ENCODE measurements at regions not wholly inside any gene's neighbourhood (a gene's known extent, or its start where the extent isn't known, plus 50 kb on each side); places are given as distances from the start of the nearest gene placed in this dataset.

DNA sequence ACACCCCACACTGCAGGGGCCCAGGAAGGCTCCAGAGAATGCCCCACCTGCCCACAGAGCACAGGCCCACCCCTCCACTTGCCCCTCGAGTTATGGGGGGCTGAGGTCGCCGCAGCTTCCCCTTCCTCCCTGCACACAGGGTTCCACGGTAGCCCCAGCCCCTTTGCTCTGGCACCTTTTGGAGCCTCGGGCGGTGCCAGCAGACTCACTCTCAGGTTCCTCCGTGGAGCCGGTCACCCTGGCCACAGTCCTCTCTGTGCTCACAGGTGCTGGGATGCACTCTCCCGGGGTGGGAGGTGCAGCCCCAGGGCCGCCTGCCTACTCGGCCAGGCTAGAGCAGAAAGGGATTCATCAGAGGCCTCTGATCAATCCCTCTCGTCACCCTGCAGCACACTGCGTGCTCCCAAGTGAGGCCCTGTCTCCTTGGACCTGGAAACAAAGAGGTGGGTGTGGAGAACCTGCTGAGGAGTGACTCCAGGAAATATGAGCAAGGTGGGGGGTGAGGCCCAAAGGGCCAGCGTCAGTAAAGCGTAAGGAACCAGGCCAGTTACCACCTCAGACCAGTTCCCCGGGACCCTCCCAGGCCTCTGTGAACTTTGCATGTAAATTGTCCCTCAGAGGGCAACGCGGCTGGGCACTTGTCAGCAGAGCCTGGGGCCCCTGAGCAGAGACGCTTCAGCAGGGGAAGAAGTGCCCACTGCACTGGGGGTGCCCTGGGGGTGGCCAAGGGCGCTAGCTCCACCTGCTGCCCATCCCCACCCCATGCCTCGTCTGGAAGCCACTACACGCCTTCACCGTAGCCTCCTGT lies 167.8 kb downstream of the OLFM1 start:
- DNase-seq, result peak in 1 of 2 experiments; percentile 39

DNA sequence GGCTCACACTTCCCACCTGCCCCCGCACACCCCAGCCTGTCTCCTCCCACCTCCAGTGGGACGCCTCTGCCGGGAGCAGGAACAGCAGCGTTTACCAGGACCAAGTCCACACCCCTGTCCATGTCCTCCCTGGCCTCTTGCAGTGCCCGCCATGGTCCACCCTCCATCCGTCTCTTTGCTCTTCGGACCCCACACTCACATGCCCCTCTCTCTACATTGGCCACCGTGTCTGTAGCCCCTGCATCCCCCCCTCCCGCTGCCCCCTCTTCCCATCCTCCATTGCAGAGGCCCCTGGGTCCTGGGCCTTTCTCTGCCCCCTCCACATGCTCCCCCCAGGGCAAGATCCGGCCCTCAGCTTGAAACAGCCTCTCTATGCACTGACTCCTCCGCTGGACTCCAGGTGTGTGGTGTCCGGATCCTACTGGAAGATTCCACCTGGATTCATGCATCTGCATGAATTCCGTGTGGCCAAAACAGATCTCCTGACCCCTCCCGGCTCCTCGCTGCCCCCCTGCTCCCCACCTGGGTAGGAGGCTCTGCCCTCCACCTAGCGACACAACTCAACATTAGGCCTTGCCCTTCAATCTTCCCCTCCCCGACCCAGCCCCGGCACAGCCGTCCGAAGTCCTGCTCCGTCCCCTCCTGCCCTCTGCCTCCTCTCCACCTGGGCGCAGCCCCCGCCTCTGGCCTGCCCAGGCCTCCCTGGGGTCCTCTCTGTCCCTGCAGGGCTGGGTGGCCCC lies 168.5 kb downstream of the OLFM1 start:
- no peak for DNase-seq

- DNase-seq, result no peak
These were observed 169.3 kb downstream of the OLFM1 start for GRCh38 chr9:135256581-135257354.

- DNase-seq, result no peak
These were observed 171.0 kb downstream of the OLFM1 start for GRCh38 chr9:135258461-135258860.

DNA sequence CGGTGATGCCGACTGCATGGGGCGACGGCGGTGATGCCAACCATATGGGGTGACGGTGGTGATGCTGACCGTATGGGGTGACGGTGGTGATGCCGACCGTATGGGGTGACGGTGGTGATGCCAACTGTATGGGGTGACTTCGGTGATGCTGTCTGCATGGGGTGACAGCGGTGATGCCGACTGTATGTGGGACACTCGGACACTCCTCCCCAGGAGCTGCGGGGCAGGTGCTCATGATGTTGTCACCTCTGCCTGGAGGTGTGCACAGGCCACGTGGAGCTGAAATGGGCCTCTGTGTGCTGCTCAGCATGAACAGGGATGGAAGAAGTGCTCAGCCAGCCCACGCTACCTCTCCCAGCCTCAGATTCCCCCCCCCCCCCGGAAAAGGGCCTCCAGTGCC lies 171.8 kb downstream of the OLFM1 start:
- no peak for DNase-seq

DNA sequence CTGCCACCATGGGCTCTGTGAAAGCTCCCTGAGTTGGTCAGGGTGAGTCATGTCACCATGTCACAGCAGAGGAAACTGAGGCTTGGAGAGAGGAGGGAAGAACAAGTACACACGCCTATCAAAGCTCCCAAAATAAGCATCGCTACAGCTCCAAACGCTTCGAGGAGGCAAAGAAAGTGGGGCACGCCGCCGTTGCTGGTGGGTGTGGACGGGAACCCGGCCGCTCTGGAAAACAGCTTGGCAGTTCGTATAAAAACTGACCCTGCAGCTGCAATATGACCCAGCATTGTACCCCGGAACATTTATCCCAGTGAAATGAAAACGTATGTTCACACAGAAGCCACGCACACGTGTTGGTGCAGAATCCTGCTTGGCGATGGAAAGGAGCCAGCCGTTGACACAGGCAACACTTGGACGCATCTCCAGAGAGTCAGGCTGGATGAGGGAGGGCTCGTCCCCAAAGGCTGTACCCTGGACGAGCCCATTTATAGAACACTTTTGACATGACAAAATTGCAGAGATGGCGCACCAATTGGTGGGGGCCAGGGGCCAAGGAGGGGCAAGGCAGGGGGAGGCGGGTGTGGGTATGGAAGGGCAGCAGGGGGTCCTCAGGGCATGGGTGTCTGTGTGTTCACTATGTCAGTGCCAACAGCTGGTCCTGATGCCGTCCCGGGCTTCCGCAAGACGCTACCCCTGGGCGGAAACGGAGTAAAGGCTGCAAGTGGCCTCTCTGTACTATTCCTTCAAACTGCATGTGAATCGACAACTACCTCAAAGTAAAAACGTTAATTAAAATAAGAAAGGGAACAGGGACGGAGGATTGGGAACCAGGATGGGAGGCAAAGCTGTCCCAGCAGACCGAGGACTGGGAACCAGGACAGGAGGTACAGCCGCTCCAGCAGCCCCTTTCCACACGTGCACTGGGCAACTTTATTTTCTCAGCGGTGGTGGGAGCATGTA lies 173.0 kb downstream of the OLFM1 start:
- no peak for DNase-seq

DNA sequence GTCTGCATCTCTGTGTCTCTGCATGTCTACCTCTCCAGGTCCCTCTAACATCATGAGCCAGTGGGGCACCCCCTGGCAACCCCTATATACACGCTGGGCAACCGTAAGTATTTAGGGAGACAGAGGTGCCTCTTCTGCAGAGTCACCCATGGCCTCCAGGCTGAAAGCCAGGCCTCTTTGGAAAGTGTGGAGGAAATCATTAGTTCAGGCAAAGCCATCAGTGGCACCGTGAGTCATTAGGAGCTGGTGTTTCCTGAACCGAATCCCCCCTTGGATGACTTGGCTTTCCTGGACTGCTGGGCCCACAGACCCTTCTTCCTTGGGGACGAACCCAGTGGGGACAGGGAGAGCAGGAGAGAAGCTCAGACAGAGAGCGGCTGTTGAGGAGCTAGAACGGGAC lies 174.8 kb downstream of the OLFM1 start:
- no peak for DNase-seq

DNA sequence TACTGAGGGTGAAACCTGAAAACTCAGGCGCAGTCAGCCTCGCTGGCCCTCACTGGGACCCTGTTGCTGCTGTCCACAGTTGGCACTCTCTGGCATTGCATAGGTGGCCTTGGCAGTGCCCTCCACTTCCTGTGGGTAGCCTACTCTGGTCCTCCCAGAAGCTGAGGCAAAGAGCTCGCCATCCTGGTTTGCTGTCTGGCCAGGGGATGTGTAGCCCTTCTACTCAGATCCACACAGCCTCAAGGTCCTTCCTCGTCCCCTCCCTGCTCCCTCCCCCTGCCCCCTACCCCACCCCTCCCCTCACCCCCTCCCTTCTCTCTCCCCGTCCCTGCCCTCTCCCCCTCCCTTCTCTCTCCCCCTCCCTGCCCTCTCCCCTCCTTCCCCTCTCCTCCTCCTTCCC lies 176.0 kb downstream of the OLFM1 start:
- no peak for DNase-seq

- DNase-seq, result no peak
These were observed 178.5 kb downstream of the OLFM1 start for GRCh38 chr9:135265931-135266330.

DNA sequence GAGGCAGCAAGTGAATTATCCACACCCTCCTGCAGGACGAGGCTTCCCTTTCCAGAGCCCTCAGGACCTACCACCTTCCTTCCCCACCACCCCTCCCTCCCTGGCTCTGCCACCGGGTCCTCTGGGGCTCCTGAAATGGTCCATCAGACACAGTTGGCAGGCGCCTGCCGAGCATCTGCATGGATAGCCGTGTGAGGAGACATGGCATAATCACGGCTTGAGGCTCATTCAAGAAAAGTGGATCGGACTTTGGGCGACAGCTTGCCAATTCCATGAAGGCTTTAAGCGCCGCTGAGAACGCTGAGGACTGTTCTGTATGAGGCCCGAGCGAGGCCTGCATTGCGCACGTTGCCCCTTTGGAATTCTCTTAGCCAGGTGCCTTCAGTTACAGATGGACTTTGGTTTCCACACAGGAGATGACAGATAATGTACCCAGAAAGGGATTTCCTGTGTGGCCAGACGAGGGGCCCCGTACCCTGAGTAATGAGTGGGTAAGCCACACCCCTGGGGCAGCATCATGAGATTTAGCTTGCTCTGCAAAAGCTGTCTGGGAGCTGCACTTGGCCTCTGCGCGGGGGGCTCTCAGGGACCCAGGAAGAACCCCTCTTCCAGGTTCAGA lies 179.8 kb downstream of the OLFM1 start:
- no peak for DNase-seq

GRCh38 chr9:135268031-135268430 lies 180.6 kb downstream of the OLFM1 start:
- DNase-seq, result no peak

- DNase-seq, result no peak
These were observed 181.5 kb downstream of the OLFM1 start for GRCh38 chr9:135268981-135269380.

GRCh38 chr9:135269912-135270830 lies 182.7 kb downstream of the OLFM1 start:
- DNase-seq, result no peak

- no peak for DNase-seq
These were observed 184.0 kb downstream of the OLFM1 start for GRCh38 chr9:135271425-135271824.

DNA sequence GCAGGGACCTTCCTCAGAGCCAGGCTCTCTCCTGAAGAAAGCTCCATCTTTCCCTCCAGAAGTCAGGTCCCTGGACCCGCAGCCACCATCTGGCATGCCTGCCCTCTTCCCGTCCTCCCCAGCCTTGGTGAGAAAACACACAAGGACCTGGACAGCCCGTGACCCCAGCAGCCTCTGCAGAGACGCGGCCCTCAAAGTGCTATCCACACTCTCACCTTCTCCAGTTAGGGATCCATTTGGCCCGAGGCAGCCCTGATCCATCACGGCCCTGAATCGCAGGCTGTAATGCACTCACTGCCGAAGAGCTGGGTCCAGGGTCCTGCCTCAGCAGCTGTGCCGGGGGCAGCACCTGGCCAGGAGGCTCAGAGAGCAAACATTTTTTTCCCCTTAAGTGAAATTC lies 185.1 kb downstream of the OLFM1 start:
- peak in 1 of 2 experiments; percentile 43 for DNase-seq

GRCh38 chr9:135273008-135273407 lies 185.5 kb downstream of the OLFM1 start:
- DNase-seq, result peak; percentile 90 to 96

- DNase-seq, result no peak
These were observed 187.7 kb downstream of the OLFM1 start for GRCh38 chr9:135275163-135275562.

DNA sequence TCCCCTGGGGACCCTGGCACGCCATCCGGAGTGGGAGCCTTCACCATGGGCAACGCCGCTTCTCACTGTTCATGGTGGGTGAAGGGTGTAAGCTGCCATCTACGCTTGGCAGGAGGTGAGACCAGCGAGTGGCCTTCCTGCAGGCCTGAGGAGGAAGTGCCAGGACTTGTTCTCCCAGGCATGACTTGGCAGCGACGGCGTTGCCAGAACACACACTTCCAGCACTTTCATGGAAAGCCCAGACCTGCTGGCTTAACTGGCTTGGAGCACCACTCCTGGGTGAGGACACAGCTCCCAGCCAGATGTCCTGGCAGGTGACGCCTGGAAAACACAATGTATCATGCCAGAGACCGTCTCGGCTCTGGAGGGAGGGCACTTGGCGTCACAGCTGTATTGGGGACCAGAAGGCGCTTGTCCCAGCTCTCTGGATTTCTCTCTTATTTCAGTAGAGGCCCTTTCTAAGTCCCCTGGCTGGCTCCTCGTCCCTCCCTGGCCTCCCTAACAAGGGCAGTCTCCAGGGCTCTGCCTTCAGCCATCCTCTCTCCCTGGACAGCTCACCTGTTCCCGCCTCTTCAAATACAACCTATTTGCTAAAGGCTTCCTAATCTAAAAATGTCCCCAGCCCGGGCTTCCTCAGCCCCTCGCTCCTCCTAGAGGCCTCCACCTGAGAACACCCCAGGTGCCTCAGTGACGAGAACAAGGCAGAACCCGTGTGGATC lies 188.3 kb downstream of the OLFM1 start:
- peak in 1 of 2 experiments; percentile 67 for DNase-seq

DNA sequence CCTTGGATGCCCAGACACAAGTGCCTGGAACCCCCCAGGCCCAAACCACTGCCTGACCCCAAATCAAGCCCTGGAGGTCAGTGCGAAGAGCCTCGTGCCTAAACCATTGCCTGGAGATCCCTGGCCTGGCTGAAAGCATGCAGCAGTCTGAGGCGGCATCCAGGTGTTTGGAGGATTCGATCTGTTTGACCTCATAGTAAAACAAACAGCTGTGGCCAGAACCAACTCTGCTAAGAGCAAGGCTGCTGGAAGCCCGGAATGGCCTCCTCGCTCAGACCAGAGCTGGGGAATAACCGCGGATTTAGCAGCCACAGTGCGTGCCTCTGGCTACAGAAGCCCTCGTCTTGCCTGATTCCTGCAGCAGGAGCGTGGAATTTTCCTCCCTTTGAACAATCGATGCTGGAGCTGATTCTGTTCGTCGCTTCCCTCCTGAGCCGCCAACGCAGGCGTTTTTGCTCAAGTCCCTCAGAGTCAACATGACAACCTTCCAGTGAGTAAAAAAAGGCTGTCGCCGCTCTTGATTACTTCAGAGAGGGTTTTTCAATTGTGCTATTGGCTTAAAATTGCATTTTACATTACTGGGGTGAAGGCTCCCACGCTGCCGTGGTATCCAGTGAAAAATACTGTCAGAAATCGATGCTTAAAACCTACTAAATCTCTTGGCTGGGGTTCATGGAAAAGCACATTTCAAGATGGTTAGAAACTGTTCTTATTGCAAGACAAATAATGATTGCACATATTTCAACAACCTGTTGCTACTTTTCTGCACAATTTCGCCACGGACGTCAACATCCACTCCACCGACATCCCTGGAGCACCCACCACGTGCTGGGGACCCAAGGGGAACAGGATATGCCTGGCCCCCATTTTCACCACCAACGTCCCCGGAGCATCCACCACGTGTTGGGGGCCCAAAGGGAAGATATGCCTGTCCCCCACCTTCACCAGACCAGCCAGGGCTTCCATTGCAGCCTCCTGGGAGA lies 190.0 kb downstream of the OLFM1 start:
- DNase-seq, result no peak

Measured in NCI-H524 (cell line).